ACHN (cell line): ENCODE measurements at regions not wholly inside any gene's neighbourhood (a gene's known extent, or its start where the extent isn't known, plus 50 kb on each side); places are given as distances from the start of the nearest gene placed in this dataset.

Experiments used
- DNase-seq: peaks from one replicate; pipeline ENCODE4 v3.0.0-alpha.2; 2015
- in situ Hi-C: cut with HindIII; loops from 2 replicates; pipeline ENCODE4 v1.10.0; 2017; ENCODE audit warnings: low sequenced_read_pairs, low pct_ligation_motif_present, low pct_unique_long_range_greater_than_20kb

DNA sequence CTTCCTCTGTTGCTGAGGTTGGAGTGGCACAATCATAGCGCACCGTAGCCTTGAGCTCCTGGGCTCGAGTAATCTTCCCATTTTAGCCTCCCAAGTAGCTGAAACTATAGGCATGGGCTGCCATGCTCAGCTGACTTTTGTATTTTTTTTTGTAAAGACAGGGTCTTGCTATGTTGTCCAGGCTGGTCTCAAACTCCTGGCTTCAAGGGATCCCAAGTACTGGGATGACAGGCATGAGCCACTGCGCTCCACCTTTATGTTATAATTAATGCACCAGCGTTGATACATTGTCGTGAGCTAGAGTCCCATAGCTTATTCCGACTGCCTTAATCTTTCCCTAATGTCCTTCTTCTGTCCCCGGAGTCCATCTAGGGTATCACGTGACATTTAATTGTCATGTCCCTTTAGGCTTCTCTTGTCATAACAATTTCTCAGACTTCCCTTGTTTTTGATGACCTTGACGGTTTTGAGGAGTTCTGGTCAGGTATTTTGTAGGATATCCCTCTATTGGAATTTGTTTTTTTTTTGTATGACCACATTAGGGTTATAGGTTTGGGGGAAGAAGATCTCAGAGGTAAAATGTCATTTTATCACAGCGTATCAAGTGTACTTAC is 63.9 kb downstream of the CEBPB start:
- in situ Hi-C loops = no loop called here
- DNase-seq = no peak

GRCh38 chr20:50256577-50256976 is 65.9 kb downstream of the CEBPB start:
- DNase-seq = no peak
- in situ Hi-C loops = no loop called here

DNA sequence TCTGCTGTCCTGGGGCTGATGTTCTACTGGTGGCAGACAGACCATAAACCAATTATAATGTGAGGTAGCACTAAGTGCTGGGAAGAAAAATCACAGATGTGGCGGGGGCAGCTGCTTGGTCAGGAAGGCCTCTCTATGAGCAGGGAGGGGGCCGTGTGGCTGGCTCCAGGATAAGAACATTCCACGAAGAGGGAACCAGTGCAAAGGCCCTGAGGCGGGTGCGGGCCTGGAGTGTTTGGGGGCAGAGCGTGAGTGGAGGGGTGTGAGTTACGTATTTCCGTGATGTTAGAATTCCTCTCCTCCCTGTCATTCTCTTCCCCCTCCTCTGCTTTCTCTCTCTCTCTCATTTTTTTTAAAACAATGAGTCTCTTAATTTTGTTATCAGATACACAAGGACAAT is 67.2 kb downstream of the CEBPB start:
- no peak for DNase-seq
- in situ Hi-C loops = no loop called here

DNA sequence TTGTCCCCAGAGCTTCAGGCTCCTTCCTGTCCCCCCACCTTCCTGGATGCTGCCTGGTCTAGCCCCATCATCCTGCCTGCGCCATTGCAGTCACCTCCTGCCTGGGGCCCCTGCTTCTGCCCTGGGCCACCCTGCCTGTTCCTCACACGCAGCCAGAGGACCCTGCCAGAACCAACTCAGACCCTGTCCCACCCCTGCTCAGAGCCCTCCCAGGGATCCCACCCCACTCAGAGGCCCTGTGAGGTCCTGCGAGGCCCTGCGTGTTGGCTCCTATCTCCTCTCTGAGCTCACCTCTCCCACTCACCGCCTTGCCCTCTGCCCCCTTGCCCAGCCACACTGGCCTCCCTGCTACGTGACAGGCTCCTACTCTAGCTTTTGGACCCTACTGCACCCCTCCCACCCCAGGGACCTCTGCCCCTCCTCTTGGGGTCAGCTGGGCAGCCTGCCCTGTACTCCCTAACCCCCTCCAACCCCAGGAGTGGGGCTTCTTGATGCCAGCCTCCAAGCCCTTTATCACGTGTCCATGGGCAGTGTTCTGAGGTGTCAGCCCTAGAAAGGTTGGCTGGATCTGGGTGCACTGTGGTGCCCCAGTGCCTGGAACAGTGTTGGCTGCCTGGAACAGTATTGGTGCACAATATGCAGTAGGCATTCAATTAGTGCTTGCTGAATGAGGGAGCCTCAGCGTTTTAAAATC is 68.3 kb downstream of the CEBPB start:
- in situ Hi-C loops = no loop called here
- no peak for DNase-seq

DNA sequence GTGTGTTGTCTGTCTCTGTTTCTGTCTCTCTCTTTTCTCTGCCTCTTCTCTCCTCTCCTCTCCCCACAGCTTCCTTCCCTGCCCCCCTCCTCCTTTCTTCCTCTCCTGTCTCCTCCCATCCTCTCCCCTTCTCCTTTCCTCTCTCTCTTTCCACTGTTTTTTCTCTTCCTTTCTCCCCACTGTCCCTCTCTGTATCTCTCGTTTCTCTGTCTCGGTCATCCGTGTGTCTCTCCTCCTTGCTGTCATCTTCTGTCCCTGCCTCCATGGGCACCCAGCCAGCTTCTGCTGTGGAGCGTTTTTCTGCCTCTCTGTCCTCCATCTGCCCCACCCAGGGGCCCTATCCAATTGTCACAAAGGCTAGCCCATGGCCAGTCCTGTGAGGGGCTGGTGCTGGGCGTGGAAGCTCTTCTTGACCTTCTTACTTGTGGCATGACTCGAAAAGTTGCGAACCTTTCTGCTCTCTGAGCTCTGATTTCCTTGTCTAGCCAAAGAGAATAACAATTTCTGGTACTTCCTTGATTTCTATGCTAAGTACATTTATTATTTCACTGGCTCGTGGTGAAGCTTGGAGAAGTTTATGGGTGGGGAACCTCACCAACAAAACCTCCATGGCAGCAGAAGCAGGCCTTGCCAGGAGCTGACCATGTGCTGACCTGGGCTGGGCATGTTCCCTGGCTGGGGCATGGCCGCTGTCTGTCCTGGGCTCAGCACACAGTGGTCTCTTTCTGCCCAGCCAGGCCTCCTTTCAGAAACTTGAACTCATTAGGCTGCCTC is 69.3 kb downstream of the CEBPB start:
- no peak for DNase-seq

DNA sequence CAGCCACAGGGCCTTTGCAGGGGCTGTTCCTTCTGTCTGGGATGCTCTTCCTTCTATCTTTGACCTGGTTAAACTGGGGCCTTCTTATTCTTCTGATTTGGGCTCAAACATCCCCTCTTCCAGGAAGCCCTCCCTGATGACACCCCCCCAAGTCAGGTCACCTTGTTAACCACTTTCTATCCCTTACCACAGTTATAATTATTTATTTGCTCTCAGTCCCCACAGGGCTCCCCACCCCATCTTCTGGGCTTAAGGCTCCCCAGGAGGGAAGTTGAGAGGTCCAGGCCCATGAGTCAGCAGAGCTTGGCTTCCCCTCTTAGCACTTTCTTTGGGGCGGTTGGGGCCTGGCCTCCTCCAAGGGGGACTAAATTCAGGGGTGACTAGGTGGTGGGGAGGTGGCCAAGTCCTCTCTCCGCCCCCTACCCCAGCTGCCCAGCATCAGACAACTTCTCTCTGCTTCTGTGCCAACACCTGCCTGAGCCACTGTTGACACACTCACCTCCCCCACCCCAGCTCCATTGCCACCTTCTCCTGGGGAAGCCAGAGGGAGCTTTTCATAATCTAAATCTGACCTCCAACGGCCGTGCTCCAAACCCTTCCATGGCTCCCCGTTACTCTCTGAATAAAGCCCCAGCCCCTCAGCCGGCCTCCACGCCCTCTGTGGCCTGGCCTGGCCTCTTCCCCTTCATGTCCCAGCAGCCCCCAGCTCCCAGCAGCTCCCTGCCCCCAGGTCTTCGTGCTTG is 70.0 kb downstream of the CEBPB start:
- in situ Hi-C loops = no loop called here
- DNase-seq = no peak

More for the DNA sequence above, 69.3 kb downstream of the CEBPB start:
- in situ Hi-C loops = no loop called here

DNA sequence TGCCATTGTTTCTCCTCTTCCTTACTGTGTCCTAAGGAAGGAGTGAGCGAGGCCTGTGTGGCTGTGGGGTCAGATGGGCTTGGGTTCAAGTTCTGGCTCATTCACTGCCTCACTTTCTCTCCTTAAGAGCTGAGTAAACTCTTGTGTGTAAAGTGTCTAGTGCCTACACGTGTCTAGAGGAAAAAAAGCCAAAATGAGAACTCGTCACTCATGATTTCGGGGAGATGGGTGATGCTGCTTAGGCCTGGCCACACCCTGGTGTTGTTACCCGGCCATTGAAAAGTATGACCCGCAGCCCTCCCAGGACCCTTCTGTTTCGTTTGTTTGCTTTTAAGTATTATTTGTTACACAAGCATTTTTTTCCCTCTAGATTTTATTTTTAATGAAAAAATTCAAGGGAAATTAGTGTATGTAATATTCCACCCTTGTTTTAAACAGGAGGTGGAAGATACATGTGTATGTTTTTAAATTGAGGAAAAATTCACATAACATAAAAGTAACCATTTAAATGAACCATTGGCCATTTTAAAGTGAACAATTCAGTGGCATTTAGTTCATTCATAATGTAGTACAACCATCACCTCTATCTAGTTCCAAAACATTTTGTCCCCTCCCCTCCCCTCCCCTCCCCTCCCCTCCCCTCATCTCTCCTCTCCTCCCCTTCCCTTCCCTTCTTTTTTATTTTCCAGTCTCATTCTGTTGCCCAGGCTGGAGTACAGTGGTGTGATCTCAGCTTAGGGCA is 71.0 kb downstream of the CEBPB start:
- in situ Hi-C loops = no loop called here
- no peak for DNase-seq

- no peak for DNase-seq
- in situ Hi-C loops = no loop called here
These were observed 73.2 kb downstream of the CEBPB start for GRCh38 chr20:50263831-50264230.

DNA sequence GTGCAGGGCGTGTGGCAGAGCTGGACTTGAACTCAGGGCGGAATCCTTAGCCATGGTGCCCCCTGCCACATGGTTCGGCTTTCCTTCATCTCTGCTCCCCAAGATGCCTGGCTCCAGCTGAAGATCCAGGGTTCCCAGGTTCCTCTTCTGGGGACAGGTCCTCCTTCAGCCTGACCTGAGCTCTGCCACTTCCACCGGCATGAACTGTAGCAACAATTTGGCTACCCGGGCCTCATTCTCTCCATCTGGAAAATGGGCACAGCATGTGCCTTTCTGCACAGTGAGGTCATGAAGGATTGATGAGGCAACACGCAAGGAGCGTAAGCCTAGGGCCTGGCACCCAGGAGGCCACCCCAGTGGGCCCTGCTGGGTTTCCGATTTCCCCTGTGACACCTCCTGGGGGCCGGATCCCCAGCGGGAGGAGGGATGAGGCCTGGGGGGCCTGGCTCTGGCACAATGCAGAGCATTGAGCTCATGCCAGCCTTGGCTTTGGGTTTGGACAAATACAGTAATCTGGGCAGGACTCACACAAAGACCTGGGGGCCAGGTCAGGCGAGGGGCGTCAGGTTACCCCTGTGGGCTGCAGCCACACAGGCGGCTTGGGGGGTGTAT is 74.0 kb downstream of the CEBPB start:
- no peak for DNase-seq
- in situ Hi-C loops = no loop called here

DNA sequence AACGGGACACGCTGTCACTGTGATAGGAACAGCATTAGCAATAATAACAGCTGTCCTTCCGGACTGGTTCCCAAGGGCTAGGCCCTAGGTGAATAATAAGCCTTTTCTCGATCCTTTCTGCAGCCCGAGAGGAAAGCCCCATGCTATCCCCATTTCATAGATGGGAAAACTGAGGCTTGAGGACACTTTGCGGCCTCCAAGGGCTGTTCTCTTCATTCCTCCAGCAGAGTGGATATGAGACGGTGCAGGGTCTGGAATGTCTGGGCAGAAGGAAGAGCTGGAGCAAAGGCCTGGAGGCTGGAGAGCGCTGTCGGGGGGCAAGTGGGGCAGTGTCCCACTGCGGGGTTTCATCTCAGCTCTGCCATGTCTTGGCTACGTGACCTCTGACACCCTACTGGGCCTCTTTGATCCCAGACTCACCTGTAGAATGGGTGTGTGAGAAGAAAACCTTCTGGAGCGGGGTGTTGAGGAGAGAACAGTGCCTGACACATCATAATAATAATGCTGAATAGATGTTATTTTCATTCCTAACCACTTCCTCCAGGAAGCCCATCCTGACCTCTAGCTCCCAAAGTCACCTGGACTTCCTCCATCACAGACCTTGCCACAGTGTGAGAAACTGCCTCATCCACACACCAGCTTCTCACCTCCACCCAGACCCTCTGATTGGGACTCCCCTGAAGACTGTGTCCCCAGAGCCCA is 74.8 kb downstream of the CEBPB start:
- DNase-seq = no peak
- in situ Hi-C loops = no loop called here

- no peak for DNase-seq
- in situ Hi-C loops = no loop called here
These were observed 75.8 kb downstream of the CEBPB start for GRCh38 chr20:50266293-50267040.

DNA sequence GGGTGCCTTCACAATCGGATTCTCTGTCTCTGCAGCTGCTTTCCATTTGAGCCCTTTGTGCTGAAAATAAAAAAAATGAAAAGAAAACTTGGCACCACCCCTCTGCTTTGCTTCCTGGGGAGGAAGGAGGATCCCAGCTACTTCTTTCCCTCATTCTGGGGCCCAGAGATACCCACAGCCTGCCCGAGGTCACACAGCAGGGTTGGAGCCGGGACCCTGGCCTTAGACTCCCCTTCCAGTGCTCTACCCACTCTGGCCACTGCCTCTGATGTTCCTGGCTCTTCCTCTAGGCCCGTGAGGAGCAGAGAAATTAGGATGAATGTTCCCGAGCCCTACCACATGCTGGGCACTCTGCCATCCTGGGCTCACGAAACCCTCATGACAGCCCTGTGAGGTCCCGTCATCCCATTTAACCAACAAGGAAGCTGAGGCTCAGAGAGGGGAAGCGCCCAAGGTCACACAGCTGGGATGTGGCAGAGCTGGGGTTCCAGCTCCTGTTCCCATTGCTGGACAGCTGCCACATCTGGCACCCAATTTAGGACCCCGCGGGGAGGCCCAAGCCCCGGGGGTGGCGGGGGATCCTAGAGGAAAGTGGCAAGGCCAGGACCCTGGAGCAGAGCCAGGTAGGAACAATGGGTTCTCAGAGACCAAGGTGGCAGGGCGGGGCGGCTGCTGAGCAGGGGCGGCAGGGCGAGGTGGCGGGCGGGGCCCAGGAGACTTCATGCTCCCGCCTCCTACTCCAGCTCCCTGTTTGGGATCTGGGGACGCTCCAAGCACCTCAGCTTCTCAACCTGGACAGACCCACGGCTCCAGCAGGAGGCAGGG is 76.6 kb downstream of the CEBPB start:
- in situ Hi-C loops = no loop called here
- DNase-seq = no peak

GRCh38 chr20:50267866-50268219 is 77.2 kb downstream of the CEBPB start:
- in situ Hi-C loops = no loop called here

GRCh38 chr20:50269091-50270033 is 78.7 kb downstream of the CEBPB start:
- DNase-seq = no peak
- in situ Hi-C loops = no loop called here

More at GRCh38 chr20:50267866-50268219, 77.2 kb downstream of the CEBPB start:
- no peak for DNase-seq

DNA sequence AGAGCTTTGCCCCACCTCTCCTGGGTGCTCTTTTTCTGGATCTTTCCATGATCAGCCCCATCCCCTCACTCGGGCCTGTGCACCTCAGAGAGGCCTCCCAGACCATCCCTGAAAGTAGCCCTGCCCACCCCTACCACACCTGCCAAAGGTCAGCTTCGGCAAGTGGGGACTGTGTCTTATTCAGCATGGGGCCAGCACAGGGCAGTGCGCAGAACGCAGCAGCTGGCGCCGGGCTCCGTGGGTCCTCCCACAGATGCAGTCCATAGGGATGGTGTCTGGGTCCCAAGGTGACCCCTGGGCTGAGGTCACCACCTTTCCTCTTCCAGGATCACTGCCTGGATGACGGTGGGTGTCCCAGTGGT is 79.4 kb downstream of the CEBPB start:
- no peak for DNase-seq
- in situ Hi-C loops = no loop called here
